Right lobe of liver (tissue), 4 donors: ENCODE measurements at regions not wholly inside any gene's neighbourhood (a gene's known extent, or its start where the extent isn't known, plus 50 kb on each side); places are given as distances from the start of the nearest gene placed in this dataset.

Experiments
- CTCF ChIP-seq, 4 donors: fragments of 200-600 bp in 3 of 4; fragments of 450-650 bp in 1 of 4; IDR thresholded peaks; one replicate each; pipeline versions ENCODE4 v1.5.1 to v1.8.0; 2016 to 2022; ENCODE audit warnings: antibody characterized with exemption in 4 of 4, mild to moderate bottlenecking in 2 of 4
- POLR2A ChIP-seq: fragments of 450-650 bp; IDR thresholded peaks from one replicate; pipeline ENCODE4 v1.6.1; 2017; ENCODE audit warnings: antibody characterized with exemption, mild to moderate bottlenecking
- donor health status: DM: no; HTN: no; CAD: no.
- donor health status: DM: no; HTN: no; CAD: no.
- donor health status: DM: no; HTN: yes; CAD: no.

DNA sequence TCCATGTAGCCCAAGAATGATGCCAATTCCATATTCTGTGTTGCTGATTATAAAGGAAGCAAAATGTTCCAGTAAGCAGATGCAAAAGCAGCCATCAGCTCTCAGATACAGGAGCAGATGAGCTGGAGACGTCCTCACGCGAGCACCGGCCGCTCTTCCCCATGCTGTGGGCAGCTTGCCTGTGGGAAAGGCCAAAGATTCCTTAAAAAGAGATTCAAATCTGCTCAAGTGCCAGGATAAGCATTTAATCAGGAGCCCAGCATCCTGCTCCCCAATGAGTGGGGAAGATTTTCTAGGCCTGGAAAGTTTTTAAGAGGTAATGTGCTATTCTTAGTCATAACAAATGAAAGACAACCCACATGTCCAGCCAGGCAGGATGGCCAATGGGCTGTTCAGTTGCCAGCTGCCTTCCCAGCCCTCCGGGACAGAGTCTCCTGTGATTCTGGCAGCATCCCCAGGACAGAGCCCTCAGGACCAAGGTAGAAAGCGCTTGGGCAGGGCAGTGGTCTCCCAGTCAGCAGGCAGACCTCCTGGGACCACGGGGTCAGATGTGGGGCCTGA lies 108.2 kb upstream of the TMPRSS2 start:
- TF ChIP-seq CTCF (IDR thresholded peaks at IDR 0.05) (no peak), POLR2A (no peak)
